Tibial nerve (tissue), 4 donors: ENCODE measurements at regions not wholly inside any gene's neighbourhood (a gene's known extent, or its start where the extent isn't known, plus 50 kb on each side); places are given as distances from the start of the nearest gene placed in this dataset.
"Not testable (repeated sequence)": the region's sequence is repeated elsewhere in the genome, so short reads cannot be mapped to it uniquely, and the experiment has no call there.

Experiments used
- DNase-seq, 2 donors: peaks; one replicate each; pipeline ENCODE4 v3.0.0-alpha.2; 2019; ENCODE audit warnings: low spot score in 2 of 2
- H3K27ac ChIP-seq, 4 donors: fragments of 200-600 bp; sonication (generic) in 3 of 4; one replicate each; pipeline ENCODE4 v1.5.1; 2017 to 2019; ENCODE audit warnings: mild to moderate bottlenecking in 1 of 4
- H3K27me3 ChIP-seq, 2 donors: fragments of 200-600 bp; sonication (generic) in 1 of 2; one replicate each; pipeline versions ENCODE4 v1.5.1 to v1.6.0; 2017 to 2019
- H3K36me3 ChIP-seq, 3 donors: fragments of 200-600 bp; sonication (generic); one replicate each; pipeline ENCODE4 v1.5.1; 2018 to 2019
- H3K4me1 ChIP-seq, 4 donors: fragments of 200-600 bp; sonication (generic) in 3 of 4; one replicate each; pipeline ENCODE4 v1.5.1; 2017 to 2019
- H3K4me3 ChIP-seq, 4 donors: fragments of 200-600 bp; sonication (generic) in 3 of 4; one replicate each; pipeline ENCODE4 v1.5.1; 2017 to 2019; ENCODE audit warnings: mild to moderate bottlenecking in 1 of 4, moderate library complexity in 1 of 4
- H3K9me3 ChIP-seq, 4 donors: fragments of 200-600 bp; sonication (generic) in 3 of 4; one replicate each; pipeline ENCODE4 v1.5.1; 2017 to 2019
- EP300 ChIP-seq, 2 donors: sonication (generic); formaldehyde crosslinking; IDR thresholded peaks; one replicate each; pipeline ENCODE4 v1.6.1; 2017; ENCODE audit warnings: antibody characterized with exemption in 2 of 2, mild to moderate bottlenecking in 1 of 2
- POLR2A ChIP-seq, 2 donors: fragments of 450-650 bp; IDR thresholded peaks; one replicate each; pipeline ENCODE4 v1.6.1; 2017; ENCODE audit warnings: antibody characterized with exemption in 2 of 2, mild to moderate bottlenecking in 2 of 2, moderate library complexity in 2 of 2
- WGBS, 2 donors: methylation state at CpG; one replicate each; pipeline ENCODE4 v1.1.5; 2018; 5-methylcytosine and 5-hydroxymethylcytosine counted together
- TF ChIP-seq, protein P1 (sequence below), 5 experiments: fragments of 200-600 bp in 3 of 5; fragments of 450-650 bp in 2 of 5; sonication (generic) in 3 of 5; IDR thresholded peaks; one replicate each; pipeline ENCODE4 v1.5.1; 2016 to 2019; ENCODE audit warnings: antibody characterized with exemption in 5 of 5, mild to moderate bottlenecking in 3 of 5, moderate library complexity in 2 of 5

DNA sequence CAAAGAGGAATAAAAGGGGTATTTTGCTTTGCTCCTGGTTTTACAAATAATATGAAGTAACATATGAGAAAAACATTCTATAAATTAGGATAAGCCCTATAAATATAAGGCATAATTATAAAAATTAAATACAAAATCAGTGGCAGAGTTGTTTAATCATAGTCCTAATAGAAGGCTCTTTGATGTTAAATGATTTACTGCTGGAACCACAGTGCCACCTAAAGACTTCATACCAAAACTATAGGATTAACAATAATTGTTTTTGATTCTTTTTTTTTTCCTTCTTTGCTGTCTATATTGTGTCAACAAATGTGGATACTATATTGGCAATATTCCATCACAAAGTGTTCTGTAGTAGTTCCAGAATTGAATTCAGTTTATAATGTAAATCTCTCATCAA lies 837.7 kb upstream of the SLC39A10 start:
- Histone ChIP-seq H3K9me3 (no peaks in the 10 kb centered on the region), H3K36me3 (no peaks in the 10 kb centered on the region)
- DNase-seq = no peak

DNA sequence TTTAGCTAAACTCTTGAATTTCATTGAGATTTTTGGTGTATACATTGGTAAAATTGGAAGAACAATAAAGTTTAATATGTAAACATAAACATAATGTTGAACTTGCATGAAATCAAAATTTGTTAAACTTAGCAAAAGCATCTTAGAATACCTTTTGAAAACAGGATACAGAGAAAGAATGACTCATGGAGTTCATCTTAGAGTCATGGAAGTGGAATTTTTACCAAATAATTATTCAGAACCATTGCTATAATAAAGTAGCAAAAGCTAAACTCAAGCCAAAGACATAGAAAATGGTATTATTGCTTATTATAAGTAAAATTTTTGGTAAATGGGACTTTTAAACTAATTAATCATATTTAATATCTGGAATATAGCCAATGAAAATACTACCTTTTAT lies 841.6 kb upstream of the SLC39A10 start:
- Histone ChIP-seq H3K27ac (no peak overlapping the region), H3K36me3 (no peaks in the 10 kb centered on the region), H3K4me3 (no peak overlapping the region), H3K4me1 (no peaks in the 10 kb centered on the region), H3K9me3 (no peaks in the 10 kb centered on the region), H3K27me3 (no peaks in the 10 kb centered on the region)
- DNase-seq = no peak
- TF ChIP-seq EP300 (IDR thresholded peaks at IDR 0.05) = no peak
- no peak for TF ChIP-seq POLR2A (IDR thresholded peaks at IDR 0.05)
- TF ChIP-seq, protein P1, sequence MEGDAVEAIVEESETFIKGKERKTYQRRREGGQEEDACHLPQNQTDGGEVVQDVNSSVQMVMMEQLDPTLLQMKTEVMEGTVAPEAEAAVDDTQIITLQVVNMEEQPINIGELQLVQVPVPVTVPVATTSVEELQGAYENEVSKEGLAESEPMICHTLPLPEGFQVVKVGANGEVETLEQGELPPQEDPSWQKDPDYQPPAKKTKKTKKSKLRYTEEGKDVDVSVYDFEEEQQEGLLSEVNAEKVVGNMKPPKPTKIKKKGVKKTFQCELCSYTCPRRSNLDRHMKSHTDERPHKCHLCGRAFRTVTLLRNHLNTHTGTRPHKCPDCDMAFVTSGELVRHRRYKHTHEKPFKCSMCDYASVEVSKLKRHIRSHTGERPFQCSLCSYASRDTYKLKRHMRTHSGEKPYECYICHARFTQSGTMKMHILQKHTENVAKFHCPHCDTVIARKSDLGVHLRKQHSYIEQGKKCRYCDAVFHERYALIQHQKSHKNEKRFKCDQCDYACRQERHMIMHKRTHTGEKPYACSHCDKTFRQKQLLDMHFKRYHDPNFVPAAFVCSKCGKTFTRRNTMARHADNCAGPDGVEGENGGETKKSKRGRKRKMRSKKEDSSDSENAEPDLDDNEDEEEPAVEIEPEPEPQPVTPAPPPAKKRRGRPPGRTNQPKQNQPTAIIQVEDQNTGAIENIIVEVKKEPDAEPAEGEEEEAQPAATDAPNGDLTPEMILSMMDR (IDR thresholded peaks at IDR 0.05) = no peak

More for the DNA sequence above, 837.7 kb upstream of the SLC39A10 start:
- Histone ChIP-seq H3K27me3 (no peaks in the 10 kb centered on the region), H3K4me3 (no peak overlapping the region), H3K27ac (no peak overlapping the region), H3K4me1 (no peaks in the 10 kb centered on the region)
- TF ChIP-seq POLR2A (IDR thresholded peaks at IDR 0.05) (no peak), EP300 (IDR thresholded peaks at IDR 0.05) (no peak)
- TF ChIP-seq, protein P1 (IDR thresholded peaks at IDR 0.05) = no peak

DNA sequence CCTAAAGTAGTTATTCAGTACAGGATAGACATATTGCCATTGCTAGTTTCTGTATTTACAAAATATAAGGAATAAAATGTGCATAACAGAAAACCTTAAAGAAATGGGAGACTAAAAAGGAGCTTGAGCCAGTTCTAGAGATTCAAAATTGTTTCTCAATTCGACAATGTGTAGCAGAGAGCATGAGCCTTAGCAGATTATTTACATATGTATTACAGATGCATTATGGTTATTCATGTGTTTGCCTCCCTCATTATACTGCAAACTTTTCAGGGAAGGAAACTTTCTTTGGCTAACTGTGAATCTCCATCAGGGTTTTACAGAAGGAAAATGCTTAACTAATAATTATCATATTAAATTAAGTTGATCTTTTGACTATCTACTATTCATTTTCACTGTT lies 854.4 kb upstream of the SLC39A10 start:
- no peaks in the 10 kb centered on the region for H3K36me3 ChIP-seq
- H3K27ac ChIP-seq = no peak overlapping the region
- 54 to 60% methylated on average over 1 of the region's 1 CpG for WGBS, 2 donors
- H3K9me3 ChIP-seq = peaks cover 0 to 4% (median 0%) of the 10 kb centered on the region in 4 donors
- no peaks in the 10 kb centered on the region for H3K4me1 ChIP-seq
- H3K4me3 ChIP-seq = no peak overlapping the region
- no peaks in the 10 kb centered on the region for H3K27me3 ChIP-seq
- no peak for DNase-seq
- no peak for TF ChIP-seq EP300 (IDR thresholded peaks at IDR 0.05)
- TF ChIP-seq, protein P1 (IDR thresholded peaks at IDR 0.05) = no peak
- TF ChIP-seq POLR2A (IDR thresholded peaks at IDR 0.05) = no peak

DNA sequence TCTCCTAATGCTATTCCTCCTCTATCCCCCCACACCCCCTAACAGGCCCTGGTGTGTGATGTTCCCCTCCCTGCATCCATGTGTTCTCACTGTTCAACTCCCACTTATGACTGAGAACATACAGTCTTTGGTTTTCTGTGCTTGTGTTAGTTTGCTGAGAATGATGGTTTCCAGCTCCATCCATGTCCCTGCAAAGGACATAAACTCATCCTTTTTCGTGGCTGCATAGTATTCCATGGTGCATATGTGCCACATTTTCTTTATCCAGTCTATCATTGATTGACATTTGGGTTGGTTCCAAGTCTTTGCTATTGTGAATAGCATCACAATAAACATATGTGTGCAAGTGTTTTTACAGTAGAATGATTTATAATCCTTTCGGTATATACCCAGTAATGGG lies 870.0 kb upstream of the SLC39A10 start:
- not testable (repeated sequence) for H3K9me3 ChIP-seq, H3K4me3 ChIP-seq, H3K4me1 ChIP-seq, H3K36me3 ChIP-seq, H3K27ac ChIP-seq, DNase-seq, H3K27me3 ChIP-seq
- WGBS, 2 donors = 92 to 95% methylated on average over 2 of the region's 2 CpGs

DNA sequence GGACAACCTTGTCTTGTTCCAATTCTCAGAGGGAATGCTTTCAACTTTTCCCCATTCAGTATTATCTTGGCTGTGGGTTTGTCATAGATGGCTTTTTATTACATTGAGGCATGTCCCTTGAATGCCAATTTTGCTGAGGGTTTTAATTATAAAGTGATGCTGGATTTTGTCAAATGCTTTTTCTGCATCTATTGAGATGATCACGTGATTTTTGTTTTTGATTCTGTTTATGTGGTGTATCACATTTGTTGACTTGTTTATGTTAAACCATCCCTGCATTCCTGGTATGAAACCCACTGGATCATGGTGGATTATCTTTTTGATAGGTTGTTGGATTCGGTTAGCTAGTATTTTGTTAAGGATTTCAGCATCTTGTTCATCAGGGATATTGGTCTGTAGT lies 885.6 kb upstream of the SLC39A10 start:
- not testable (repeated sequence) for DNase-seq, H3K4me3 ChIP-seq, H3K9me3 ChIP-seq, H3K4me1 ChIP-seq, H3K27me3 ChIP-seq, H3K36me3 ChIP-seq, H3K27ac ChIP-seq
- WGBS, 2 donors = 89 to 96% methylated on average over 2 of the region's 2 CpGs

DNA sequence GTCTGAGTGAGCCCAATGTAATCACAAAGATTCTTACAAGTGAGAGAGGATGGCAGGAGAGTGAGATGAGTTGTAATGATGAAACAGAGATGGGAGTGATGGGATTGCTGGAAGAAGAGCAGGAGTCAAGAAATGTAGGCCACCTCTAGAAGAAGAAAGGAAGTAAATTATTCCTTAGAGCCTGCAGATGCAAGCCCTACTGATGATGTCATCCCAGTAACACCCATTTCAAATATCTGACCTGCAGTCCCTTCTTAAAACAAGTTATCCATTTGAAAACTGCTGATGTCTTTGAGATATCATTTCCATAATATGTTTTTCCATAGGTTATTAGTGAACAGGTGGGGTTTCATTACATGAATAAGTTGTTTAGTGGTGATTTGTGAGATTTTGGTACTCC lies 888.0 kb upstream of the SLC39A10 start:
- no peaks in the 10 kb centered on the region for H3K36me3 ChIP-seq
- no peak for DNase-seq
- H3K27ac ChIP-seq = no peak overlapping the region
- H3K4me1 ChIP-seq = no peaks in the 10 kb centered on the region
- no peak overlapping the region for H3K4me3 ChIP-seq
- peaks cover 0 to 4% (median 0%) of the 10 kb centered on the region in 4 donors for H3K9me3 ChIP-seq
- H3K27me3 ChIP-seq = no peaks in the 10 kb centered on the region
- TF ChIP-seq, protein P1 (IDR thresholded peaks at IDR 0.05) = no peak
- no peak for TF ChIP-seq EP300 (IDR thresholded peaks at IDR 0.05)
- no peak for TF ChIP-seq POLR2A (IDR thresholded peaks at IDR 0.05)
